HG02610 (cell line): ENCODE measurements at regions not wholly inside any gene's neighbourhood (a gene's known extent, or its start where the extent isn't known, plus 50 kb on each side); places are given as distances from the start of the nearest gene placed in this dataset.

Source experiments
- ATAC-seq: cut with Tn5 transposase; IDR thresholded peaks from one replicate; pipeline ENCODE4 v1.9.1; 2021; ENCODE audit warnings: mild to moderate bottlenecking, moderate library complexity; ENCODE audit not compliant: unreplicated experiment

DNA sequence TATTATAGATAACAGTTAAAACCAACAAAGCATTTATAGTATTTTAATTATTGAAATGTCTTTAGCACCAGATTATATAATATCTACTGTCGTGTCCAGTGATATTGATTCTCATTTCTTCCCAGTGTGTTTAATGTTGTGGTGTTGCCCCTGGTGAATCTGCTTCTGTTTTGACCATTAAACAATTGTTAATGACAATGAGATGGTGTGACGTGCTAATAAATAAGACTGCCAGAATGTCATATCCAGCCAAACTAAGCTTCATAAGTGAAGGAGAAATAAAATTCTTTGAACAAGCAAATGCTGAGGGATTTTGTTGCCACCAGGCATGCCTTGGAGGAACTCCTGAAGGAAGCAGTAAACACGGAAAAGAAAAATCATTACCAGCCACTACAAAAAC, 480.0 kb upstream of the ROBO1 start:
- ATAC-seq, result no peak

DNA sequence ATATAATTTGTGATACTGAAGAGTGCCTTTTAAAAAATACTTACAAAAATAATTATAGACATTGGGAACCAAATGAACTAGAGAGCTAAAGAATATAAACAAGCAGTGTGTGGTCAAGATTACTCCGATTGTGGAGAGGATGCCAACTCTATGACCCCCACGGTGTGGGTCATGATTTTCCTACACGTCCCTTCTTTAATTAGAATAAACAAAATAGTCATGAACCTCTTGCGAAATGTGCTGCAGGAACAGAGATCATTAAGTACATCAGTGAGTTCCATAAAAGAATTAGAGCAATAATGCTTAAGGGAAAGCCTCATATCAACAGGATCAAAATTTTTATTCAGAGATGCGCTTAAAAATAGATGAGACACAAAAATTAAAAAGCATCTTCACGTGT, 476.6 kb upstream of the ROBO1 start:
- ATAC-seq, result no peak

DNA sequence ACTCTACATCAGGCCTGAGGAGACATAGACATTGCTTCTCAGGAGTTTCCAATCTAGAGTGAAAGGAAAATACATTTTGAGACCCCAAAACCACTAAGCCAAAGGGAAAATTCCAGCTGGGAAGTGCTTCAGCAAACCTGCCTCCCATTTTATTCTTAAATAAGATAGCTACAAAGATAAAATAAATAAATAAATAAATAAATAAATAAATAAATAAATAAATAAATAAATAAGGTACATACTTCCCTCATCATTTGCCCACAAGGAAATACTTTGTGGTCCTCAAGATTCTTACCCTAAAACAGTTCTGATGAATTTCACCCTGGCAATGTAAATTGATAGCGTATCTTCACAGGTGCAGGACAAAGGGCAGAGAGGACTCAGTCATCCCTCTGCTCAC, 474.0 kb upstream of the ROBO1 start:
- no peak for ATAC-seq

DNA sequence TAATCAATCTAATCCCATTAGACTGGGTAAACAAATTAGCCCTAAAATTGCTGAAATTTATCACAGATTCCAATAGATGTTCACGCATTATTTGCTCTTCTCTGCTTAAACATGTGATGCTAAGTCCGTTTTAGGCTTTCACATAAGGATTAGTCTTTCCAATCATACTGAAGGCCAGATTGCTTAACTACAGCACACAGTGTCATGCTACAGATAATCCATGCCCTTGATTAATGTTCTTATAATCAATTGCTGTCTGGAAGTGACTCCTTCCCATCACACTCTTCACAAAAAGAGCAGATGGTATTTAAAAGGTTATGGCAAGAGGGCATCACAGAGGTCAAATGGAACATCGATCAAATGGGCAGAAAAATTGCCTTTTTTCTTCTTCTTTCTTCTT, 471.5 kb upstream of the ROBO1 start:
- no peak for ATAC-seq

DNA sequence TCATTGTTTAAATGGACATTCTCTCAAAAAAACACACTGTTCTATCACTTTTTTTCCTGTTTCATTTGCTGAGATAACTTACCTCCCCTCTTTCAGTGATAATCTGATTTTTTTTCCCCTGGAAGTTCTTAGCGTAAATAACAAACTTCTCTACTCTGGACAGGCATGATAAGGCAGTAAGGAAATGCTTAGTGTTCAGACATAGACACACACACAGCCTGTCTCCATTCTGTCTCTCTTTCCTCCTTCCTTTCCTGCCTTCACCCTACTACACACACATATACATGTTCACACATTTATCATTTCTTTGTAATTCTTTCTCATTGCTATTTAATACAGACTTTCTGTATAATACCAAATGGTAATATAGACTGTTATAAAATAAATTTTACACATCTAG, 470.8 kb upstream of the ROBO1 start:
- ATAC-seq, result no peak

DNA sequence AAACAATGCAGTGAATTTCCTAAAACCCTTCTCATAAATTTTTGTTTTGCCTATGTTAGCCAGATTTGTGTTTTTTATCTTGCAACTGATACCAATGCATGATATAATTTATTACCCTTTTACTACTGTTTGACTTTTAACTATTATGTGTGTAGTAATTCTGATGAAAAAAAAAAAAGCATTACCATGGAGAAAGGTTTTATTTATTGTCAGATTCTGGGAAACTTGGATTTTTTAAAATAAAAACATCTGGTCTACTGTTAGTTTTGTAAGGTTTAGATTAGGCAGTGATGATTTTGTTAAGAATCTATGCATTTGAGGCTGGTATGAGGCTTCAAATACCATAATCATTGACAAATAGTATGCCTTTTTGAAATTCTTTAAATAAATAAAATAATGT, 470.4 kb upstream of the ROBO1 start:
- no peak for ATAC-seq

DNA sequence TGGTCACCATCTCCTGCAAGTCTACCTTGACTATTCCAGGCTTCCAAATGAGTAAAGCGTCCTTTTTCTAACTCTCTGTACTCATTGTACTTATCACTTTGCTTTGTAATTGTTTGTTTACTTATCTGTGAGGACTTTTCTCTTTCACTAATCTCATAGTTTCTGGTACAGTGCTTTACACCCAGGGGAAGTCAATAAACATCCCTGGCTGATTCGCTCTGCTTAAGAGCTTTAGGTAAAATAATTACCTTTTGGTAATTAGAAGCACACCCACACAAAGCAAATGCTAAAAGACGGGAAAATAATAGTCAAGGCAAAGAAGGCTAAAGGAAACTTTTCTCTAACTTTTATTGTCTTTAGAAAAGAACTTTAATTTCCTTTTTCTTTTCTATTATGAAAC, 466.9 kb upstream of the ROBO1 start:
- ATAC-seq, result no peak

DNA sequence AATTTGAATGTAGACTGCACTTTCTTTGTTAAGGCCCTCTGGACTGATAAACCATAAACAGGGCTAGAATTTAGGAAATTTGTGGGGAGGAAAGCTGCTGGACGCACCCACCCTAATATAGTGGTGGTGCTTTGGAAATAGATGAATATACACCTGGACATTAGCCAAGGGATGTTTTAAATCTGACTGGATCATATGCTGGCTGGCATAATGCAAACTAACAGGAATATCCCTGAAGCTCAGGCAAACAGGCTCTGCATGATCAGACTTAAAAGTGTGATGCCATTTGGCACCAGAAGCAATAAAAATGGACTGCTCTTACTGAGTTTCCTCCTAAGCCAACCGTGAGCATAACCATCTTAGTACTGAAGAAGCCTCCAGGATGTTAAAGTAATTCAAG, 465.8 kb upstream of the ROBO1 start:
- ATAC-seq, result no peak

DNA sequence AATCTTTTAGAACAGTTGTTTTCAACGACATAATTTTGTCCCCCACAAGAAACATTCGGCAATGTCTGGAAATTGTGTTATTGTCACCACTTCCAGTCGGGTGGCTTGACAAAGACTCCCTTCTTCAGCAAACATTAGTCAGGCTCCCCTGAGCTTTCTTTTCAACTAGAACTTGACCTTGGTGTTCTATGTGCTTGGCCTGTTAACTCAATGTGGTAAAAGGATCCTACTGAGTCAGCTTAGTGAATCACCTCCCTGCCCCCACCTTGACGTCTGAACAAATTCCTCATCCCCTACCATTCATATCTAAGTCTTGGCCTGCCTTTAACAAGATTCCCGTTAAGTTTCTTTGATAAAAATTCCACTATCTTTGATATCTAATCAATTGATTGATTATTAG, 465.0 kb upstream of the ROBO1 start:
- ATAC-seq, result no peak

DNA sequence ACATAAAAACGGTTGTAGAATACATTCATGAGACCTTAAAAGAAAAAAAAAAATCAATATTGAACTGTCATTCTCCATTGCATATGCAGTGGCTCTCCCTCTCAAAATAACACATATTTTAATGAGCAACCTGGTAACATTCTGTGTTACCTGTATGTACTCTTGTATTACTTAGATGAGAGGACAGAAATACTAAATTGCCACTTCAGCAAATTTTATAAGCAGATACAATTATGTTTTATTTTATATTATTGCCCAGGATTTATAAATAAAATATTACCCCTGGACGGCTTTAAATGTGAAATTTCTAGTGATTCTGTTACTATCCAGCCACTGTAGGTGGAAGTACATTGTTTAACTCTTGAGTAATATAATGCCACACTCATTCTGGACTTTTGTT, 463.2 kb upstream of the ROBO1 start:
- no peak for ATAC-seq

DNA sequence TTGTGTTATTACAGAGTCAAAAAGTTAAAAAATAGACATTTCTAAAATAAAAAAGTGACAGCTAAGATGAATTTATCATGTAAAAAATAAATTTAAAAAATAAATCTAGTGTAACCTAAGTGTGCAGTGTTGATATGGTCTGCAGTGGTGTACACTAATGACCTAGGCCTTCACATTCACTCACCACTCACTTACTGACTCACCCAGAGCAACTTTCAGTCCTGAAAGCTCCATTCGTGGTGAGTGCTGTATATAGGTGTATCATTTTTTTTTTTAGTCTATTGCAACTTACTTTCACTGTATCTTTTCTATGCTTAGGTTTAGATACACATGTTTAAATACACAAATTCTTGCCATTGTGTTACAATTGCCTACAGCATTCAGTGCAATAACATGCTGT, 459.4 kb upstream of the ROBO1 start:
- ATAC-seq, result no peak

DNA sequence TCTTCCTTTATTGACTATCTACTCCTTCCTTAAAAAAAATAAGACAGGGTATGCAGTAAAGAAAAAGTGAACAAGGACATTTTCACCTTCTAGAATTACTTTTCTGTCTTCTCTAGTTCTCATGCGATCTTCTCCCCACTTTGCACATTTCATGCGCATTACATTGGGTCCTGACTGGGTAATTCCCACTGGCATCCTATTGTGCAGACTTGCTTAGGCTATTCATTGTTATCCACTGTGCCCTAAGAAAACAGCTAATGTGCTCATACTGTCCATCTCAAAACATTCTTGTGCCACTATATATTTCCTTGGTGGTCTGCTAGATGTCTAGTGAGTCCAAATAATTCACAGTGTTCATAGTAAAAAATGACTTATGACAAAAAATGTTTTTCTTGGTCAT, 447.4 kb upstream of the ROBO1 start:
- no peak for ATAC-seq

DNA sequence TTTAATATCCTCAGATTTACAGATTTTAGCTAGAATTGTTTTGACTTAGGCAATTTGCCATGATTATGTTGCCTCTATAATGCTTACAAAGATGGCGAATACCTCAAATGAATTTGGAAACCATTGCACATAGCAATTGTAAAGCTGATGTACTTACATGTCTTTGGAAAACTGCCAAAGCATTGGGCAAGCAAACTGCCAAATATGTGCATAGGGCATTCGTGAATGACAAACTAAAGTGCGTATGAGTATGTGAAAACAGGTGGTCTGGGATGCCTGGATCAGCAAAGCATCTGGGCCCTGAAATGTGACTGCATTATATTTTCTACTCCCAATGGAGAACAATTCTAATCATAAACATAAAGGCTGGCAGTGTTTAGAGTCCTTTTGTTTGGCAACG, 445.3 kb upstream of the ROBO1 start:
- no peak for ATAC-seq

DNA sequence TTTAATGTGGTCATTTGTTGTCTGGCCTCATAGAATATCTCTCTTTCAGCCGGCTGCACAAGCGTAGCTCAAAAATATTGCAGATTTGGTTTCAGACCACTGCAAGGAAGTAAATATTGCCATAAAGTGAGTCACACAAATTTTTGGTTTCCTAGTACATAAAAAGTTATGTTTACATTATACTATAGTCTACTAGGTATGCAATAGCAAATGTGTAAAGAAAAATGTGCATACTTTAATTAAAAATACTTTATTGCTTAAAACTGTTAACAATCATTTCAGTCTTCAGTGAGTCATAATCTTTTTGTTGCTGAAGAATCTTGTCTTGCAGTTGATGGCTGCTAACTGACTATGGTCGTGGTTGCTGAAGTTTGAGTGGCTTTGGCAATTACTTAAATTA, 425.1 kb upstream of the ROBO1 start:
- ATAC-seq, result no peak

DNA sequence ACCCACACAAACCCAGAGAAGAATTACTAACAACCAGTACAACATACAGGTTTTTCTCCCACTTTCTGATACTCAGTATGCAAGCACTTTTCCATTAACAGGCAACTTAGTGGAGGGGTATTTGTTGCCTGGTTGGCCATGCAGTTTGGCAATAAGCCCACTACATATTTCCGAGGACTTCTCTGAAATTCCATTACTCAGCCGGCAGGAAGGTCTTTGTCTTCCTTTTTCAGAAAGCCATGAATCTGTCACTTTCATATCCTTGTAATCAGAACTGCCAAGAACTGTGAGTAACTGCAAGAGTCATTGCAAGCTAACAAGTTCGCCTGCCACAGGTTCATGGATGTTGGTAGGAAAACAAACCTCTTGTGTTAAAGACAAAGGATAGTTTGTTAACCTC, 422.3 kb upstream of the ROBO1 start:
- no peak for ATAC-seq

DNA sequence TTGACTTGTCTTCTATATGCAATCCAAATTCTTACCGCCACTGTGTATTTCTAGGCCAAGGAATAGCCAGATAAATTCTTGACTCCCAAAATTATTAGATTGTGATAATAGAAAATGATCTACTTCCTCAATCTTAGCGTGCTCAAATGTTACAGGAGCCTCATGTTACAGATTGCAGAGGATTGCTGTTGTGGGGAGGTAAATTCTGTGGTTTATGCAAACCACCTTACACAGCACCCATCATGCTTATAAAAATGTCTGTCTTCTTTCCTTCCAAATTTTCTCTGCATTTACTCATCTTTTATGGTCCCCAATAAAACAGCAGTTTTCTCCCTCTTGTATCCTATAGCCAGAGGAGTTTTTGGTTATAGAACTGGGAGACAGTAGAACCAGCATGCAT, 420.2 kb upstream of the ROBO1 start:
- ATAC-seq, result no peak

DNA sequence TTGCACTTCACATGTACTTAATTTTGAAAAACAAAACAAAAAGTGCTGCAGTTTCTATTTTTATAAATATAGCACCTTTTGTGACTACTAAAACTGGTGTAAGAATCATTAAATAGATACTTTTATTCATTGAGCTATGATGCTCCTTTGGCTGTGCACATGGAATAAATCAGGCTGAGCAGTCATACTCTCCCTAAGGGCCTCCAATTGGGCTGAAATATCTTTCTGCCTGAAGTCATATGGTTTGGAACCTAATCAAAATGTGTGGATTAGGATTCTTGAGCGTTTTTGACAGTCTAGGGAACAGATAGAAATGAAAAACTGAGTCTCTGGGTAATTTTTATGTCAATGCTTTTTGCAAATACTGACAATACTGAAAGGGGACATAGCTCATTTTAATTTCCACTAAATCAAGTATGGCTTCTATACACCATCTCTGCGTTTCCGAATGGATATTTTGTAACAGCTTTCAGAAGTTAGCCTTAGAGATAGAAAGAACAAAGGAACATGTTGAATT, 392.2 kb upstream of the ROBO1 start:
- ATAC-seq, result no peak

DNA sequence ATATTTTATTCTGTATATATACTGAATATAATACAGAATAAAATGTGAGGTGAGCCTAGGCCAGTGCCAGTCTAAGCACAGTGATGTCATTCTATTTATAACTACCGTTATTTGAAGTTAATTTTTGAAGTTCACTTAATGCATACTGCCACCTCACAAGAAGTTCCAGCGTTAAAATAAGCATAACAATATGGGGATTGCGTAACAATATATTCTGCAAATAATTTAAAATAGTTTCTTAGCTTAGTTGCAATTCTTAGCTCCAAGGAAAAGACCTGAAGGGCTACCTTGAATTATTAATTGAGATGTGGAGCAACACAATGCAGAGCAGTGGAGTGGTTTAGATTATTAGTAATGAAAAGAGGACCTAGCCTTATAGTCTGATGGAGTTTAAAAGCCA, 390.5 kb upstream of the ROBO1 start:
- no peak for ATAC-seq

DNA sequence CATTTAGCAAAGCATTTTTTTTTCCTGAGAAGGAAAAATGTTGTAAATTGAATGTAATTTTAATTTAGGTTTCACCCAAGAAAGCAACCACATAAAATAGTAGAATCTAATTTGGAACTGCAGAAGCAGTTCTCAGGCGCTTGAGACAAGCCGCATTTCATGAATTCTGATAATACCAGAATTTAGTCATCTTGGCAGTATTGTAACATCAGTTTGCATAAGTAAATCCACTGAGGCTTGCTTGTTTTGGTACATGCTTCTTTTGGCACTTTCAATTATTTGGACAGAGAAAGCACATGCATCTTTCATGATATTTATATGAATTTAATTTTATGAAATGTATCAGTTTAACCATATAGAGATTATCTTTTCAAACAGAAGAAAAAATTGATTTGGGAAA, 389.7 kb upstream of the ROBO1 start:
- ATAC-seq, result no peak

DNA sequence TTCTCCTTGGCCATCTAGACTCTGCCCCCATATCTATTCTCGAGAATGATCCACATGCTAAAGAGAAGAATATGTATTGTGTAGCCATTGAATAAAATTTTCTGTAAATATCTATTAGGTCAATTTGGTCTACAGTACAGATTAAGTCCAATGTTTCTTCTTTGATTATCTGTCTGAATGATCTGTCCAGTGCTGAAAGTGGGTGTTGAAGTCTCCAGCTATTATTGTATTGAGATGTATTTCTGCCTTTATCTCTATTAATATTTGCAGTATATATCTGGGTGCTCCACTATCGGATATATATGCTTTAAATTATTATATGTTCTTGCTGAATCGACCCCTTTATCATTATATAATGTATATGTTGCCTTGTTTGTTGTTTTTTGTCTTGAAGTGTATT, 384.9 kb upstream of the ROBO1 start:
- no peak for ATAC-seq

DNA sequence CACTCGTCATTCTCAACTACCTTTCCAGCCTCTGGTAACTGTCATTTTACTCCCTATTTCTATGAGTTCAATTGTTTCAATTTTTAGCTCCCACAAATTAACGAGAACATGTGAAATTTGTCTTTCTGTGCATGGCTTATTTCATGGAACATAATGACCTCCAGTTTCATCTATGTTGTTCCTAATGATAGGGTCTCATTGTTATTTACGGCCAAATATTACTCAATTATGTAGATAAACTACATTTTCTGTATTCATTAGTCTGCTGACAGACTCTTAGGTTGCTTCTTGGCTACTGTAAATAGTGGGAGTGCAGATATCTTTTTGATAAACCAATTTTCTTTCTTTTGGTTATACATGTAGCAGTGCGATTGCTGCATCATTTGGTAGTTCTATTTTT, 374.9 kb upstream of the ROBO1 start:
- no peak for ATAC-seq

DNA sequence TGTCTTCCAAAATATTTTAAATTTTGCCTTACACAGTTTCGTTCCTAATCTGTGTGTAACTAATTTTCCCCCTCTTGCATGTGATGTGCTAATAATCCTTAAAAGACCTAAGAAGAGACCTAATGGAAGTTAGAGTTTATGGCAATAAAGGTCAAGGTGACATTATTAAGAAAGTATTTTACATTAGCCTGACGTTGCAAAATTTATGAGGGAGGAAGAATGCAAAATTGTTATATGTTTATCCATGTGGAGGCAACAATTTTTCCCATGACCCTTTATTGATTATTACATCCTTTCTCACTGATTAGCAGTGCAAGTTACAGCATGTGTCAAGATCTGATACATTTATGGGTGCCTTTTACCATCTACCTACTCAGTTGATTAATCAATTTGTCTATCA, 373.8 kb upstream of the ROBO1 start:
- ATAC-seq, result no peak

DNA sequence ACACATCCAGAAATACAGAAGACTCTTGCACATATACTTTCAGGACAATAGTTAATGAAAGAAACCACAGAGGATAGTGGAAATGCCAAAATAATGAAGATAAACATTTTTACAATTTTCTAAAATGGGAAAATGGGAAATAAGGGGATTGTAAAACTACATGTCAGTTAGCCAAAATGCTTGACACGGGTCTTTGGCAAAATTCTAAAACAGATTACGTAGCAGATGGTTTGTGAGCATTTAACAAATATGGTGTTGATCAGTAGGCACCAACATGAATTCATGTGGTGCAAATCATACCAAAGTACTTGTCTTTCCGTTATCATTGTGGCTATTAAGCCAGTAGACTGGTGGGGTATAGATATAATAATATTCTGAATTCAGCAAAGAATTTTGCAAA, 348.5 kb upstream of the ROBO1 start:
- no peak for ATAC-seq

DNA sequence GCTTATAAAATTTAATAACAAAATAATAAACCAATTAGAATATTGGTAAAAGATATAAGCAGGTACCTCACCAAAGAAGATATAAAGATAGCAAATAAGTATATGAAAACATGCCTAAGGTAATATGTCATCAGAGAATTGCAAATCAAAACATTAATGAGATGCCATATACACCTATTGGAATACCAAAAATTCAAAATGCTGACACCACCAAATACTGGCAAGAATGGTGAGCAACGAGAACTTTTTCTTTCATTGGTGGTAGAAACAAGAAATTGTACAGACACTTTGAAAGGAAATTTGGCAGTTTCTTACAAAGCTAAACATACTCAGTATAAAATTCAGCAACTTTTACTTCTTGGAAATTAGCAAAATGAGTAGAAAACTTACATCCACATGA, 346.9 kb upstream of the ROBO1 start:
- no peak for ATAC-seq
